Transverse colon (tissue), 4 donors: ENCODE measurements at regions not wholly inside any gene's neighbourhood (a gene's known extent, or its start where the extent isn't known, plus 50 kb on each side); places are given as distances from the start of the nearest gene placed in this dataset.

Experiments
- CTCF ChIP-seq, 5 experiments: fragments of 200-600 bp in 3 of 5; fragments of 450-650 bp in 2 of 5; sonication (generic) in 3 of 5; IDR thresholded peaks; 1 replicate in 2 of 5; 2 replicates in 3 of 5; pipeline ENCODE4 v1.5.1; 2016 to 2017; ENCODE audit warnings: antibody characterized with exemption in 5 of 5, inconsistent platforms in 3 of 5, mild to moderate bottlenecking in 2 of 5, moderate library complexity in 1 of 5
- POLR2A ChIP-seq: fragments of 450-650 bp; IDR thresholded peaks from one replicate; pipeline ENCODE4 v1.6.1; 2016; ENCODE audit warnings: antibody characterized with exemption, mild to moderate bottlenecking, moderate library complexity
- POLR2AphosphoS5 ChIP-seq, 3 donors: sonication (generic); formaldehyde crosslinking; IDR thresholded peaks; one replicate each; pipeline ENCODE4 v1.6.1; 2016; ENCODE audit warnings: antibody characterized with exemption in 3 of 3

GRCh38 chr4:33873791-33874190 lies 2370.5 kb downstream of the ARAP2 start:
- no peak for TF ChIP-seq CTCF (IDR thresholded peaks at IDR 0.05)
- no peak for TF ChIP-seq POLR2A
- TF ChIP-seq POLR2AphosphoS5 (IDR thresholded peaks at IDR 0.05): no peak
